Neutrophil (primary cell): ENCODE measurements at regions not wholly inside any gene's neighbourhood (a gene's known extent, or its start where the extent isn't known, plus 50 kb on each side); places are given as distances from the start of the nearest gene placed in this dataset.

Experiments
- H3K27ac ChIP-seq: fragments of 200-600 bp; sonication (generic); 2 replicates; pipeline ENCODE4 v1.5.1; 2016; ENCODE audit warnings: mild to moderate bottlenecking, moderate library complexity
- H3K27me3 ChIP-seq: fragments of 200-600 bp; sonication (generic); 2 replicates; pipeline ENCODE4 v1.6.0; 2016; ENCODE audit warnings: mild to moderate bottlenecking
- H3K36me3 ChIP-seq: fragments of 200-600 bp; sonication (generic); 2 replicates; pipeline ENCODE4 v1.5.1; 2017
- H3K4me1 ChIP-seq, 2 experiments: fragments of 200-600 bp in 1 of 2; sonication (generic) in 1 of 2; 1 replicate in 1 of 2; 2 replicates in 1 of 2; pipeline versions ENCODE4 v1.5.1 to v1.6.1; 2013 to 2016; ENCODE audit warnings: low read depth in 1 of 2, low read length in 1 of 2, mild to moderate bottlenecking in 1 of 2, moderate library complexity in 1 of 2; ENCODE audit not compliant: control insufficient read depth in 1 of 2, insufficient read depth in 1 of 2
- H3K4me3 ChIP-seq, 2 experiments: fragments of 200-600 bp in 1 of 2; sonication (generic) in 1 of 2; 1 replicate in 1 of 2; 2 replicates in 1 of 2; pipeline ENCODE4 v1.5.1; 2013 to 2016; ENCODE audit warnings: low read depth in 1 of 2, low read length in 1 of 2, mild to moderate bottlenecking in 1 of 2, moderate library complexity in 1 of 2
- H3K9me3 ChIP-seq: fragments of 200-600 bp; sonication (generic); 2 replicates; pipeline ENCODE4 v1.5.1; 2016
- CTCF ChIP-seq: fragments of 200-600 bp; sonication (generic); IDR thresholded peaks from 2 replicates; pipeline ENCODE4 v1.5.1; 2016; ENCODE audit warnings: antibody characterized with exemption

- Histone ChIP-seq H3K4me1 (no peaks in the 10 kb centered on the region), H3K36me3 (no peaks in the 10 kb centered on the region), H3K27me3 (no peaks in the 10 kb centered on the region), H3K27ac (no peak overlapping the region), H3K4me3 (no peak overlapping the region), H3K9me3 (no peaks in the 10 kb centered on the region)
- no peak for TF ChIP-seq CTCF
Observed at GRCh38 chr20:16898433-16898832, 150.3 kb downstream of the OTOR start.

- Histone ChIP-seq H3K9me3 (no peaks in the 10 kb centered on the region), H3K4me3 (no peak overlapping the region), H3K27ac (no peak overlapping the region), H3K36me3 (no peaks in the 10 kb centered on the region), H3K27me3 (no peaks in the 10 kb centered on the region), H3K4me1 (no peaks in the 10 kb centered on the region)
- no peak for TF ChIP-seq CTCF
Observed at GRCh38 chr20:16902662-16903061, 154.5 kb downstream of the OTOR start.

GRCh38 chr20:16904751-16905150 lies 156.6 kb downstream of the OTOR start:
- no peaks in the 10 kb centered on the region for H3K4me1 ChIP-seq

GRCh38 chr20:16914277-16914676 lies 166.1 kb downstream of the OTOR start:
- Histone ChIP-seq H3K4me3 (no peak overlapping the region), H3K4me1 (no peaks in the 10 kb centered on the region), H3K27me3 (no peaks in the 10 kb centered on the region), H3K27ac (no peak overlapping the region), H3K36me3 (no peaks in the 10 kb centered on the region), H3K9me3 (no peaks in the 10 kb centered on the region)
- no peak for TF ChIP-seq CTCF

More at GRCh38 chr20:16904751-16905150, 156.6 kb downstream of the OTOR start:
- Histone ChIP-seq H3K4me3 (no peak overlapping the region), H3K27me3 (no peaks in the 10 kb centered on the region), H3K36me3 (no peaks in the 10 kb centered on the region), H3K9me3 (no peaks in the 10 kb centered on the region), H3K27ac (no peak overlapping the region)
- no peak for TF ChIP-seq CTCF

GRCh38 chr20:16916165-16916564 lies 168.0 kb downstream of the OTOR start:
- no peaks in the 10 kb centered on the region for H3K9me3 ChIP-seq
- H3K36me3 ChIP-seq: no peaks in the 10 kb centered on the region
- no peaks in the 10 kb centered on the region for H3K27me3 ChIP-seq
- H3K27ac ChIP-seq: no peak overlapping the region
- TF ChIP-seq CTCF: no peak
- H3K4me3 ChIP-seq: no peak overlapping the region
- no peaks in the 10 kb centered on the region for H3K4me1 ChIP-seq

GRCh38 chr20:16917636-16918035 lies 169.5 kb downstream of the OTOR start:
- H3K27ac ChIP-seq: no peak overlapping the region
- TF ChIP-seq CTCF: no peak

More at GRCh38 chr20:16917636-16918035, 169.5 kb downstream of the OTOR start:
- no peaks in the 10 kb centered on the region for H3K36me3 ChIP-seq
- H3K9me3 ChIP-seq: no peaks in the 10 kb centered on the region
- no peaks in the 10 kb centered on the region for H3K4me1 ChIP-seq
- no peaks in the 10 kb centered on the region for H3K27me3 ChIP-seq
- H3K4me3 ChIP-seq: no peak overlapping the region
